Uterus (tissue), 2 donors: ENCODE measurements at regions not wholly inside any gene's neighbourhood (a gene's known extent, or its start where the extent isn't known, plus 50 kb on each side); places are given as distances from the start of the nearest gene placed in this dataset.

Experiments
- POLR2A ChIP-seq, 2 donors: fragments of 450-650 bp; IDR thresholded peaks; one replicate each; pipeline ENCODE4 v1.6.1; 2016; ENCODE audit warnings: antibody characterized with exemption in 2 of 2, mild to moderate bottlenecking in 1 of 2, moderate library complexity in 1 of 2
- TF ChIP-seq, protein P1 (sequence below), 4 experiments: fragments of 200-600 bp in 2 of 4; fragments of 450-650 bp in 2 of 4; sonication (generic) in 2 of 4; IDR thresholded peaks; one replicate each; pipeline ENCODE4 v1.5.1; 2016 to 2019; ENCODE audit warnings: antibody characterized with exemption in 4 of 4, mild to moderate bottlenecking in 2 of 4, moderate library complexity in 1 of 4

DNA sequence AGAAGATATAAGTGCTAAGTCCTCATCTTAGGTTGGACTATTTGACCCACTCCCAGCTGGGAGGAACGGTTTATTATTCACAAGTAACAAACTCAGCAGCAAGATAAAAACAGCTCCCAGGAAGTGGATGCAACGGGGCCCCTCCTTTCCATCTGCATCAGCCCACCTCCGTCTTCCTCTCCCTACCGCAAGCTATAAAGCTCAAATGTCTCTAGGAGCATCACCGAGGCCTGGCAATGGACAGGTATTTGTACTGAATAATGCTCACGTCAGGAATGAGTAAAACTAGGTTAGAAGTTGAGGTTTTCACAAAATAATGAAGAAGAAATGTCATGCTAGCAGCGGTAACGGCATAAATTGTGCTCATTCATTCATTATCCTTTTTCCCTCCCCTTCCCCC, 408.7 kb upstream of the PSMD7 start:
- TF ChIP-seq, protein P1, sequence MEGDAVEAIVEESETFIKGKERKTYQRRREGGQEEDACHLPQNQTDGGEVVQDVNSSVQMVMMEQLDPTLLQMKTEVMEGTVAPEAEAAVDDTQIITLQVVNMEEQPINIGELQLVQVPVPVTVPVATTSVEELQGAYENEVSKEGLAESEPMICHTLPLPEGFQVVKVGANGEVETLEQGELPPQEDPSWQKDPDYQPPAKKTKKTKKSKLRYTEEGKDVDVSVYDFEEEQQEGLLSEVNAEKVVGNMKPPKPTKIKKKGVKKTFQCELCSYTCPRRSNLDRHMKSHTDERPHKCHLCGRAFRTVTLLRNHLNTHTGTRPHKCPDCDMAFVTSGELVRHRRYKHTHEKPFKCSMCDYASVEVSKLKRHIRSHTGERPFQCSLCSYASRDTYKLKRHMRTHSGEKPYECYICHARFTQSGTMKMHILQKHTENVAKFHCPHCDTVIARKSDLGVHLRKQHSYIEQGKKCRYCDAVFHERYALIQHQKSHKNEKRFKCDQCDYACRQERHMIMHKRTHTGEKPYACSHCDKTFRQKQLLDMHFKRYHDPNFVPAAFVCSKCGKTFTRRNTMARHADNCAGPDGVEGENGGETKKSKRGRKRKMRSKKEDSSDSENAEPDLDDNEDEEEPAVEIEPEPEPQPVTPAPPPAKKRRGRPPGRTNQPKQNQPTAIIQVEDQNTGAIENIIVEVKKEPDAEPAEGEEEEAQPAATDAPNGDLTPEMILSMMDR (IDR thresholded peaks at IDR 0.05) = no peak
- TF ChIP-seq POLR2A (IDR thresholded peaks at IDR 0.05) = no peak
